ENCODE measurements at regions not wholly inside any gene's neighbourhood (a gene's known extent, or its start where the extent isn't known, plus 50 kb on each side); places are given as distances from the start of the nearest gene placed in this dataset.

DNA sequence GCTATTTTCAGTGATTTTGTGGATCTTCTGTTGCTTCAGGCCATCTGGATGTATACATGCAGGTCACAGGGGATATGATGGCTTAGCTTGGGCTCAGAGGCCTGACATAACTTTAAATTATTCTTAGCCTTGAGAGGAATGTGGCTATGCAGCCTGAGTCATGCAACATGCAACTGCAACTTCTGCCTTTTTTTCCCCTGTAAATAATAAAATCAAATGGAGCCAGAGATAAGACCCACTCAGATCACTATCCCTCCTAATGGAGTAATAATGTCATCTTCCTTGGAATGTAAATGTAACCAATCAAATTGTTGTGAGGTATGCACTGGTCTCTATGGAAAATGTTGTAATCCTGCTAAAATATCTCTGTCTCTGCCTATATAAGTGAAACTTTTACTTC, 54.9 kb downstream of the MAGEB17 start:
- DNase-seq (ENCODE audit: low read depth) = no peak

DNA sequence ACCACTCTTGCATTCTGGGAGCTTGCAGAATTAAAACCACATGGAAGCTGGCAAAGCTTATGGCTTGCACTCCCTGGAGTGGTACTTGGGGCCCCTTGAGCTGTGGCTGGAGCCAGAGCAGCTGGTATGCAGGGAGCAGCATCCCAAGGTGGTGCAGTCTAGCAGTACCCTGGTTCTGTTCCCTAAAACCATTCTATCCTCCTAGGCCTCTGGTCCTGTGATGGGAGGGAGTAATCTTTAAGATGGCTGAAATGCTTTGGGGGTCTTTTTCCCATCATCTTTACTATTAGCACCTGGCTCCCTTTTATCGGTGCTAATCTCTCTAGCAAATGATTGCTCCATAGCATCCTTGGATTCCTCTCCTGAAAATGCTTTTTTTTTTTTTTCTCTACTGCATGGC, 56.1 kb downstream of the MAGEB17 start:
- no peak for DNase-seq (ENCODE audit: low read depth)

DNA sequence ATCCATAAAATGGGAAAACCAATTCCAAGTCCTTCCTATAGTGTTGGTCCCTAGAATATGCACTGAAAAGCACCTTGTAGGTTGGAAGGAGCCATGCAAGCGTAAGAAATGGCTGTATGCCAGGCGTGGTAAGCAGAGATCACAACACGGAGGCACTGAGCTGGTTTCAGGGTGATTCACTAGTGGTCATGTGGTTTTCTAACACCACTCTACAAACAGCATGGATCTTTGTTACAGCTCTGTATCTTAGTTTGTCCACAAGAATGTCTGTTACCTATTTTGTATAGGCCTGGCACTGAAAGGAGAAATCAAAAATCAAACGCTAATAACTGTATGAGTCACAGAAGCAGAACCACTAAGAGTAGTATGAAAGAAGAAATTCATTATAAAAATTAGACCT, 71.9 kb downstream of the MAGEB17 start:
- no peak for DNase-seq (ENCODE audit: low read depth)

DNA sequence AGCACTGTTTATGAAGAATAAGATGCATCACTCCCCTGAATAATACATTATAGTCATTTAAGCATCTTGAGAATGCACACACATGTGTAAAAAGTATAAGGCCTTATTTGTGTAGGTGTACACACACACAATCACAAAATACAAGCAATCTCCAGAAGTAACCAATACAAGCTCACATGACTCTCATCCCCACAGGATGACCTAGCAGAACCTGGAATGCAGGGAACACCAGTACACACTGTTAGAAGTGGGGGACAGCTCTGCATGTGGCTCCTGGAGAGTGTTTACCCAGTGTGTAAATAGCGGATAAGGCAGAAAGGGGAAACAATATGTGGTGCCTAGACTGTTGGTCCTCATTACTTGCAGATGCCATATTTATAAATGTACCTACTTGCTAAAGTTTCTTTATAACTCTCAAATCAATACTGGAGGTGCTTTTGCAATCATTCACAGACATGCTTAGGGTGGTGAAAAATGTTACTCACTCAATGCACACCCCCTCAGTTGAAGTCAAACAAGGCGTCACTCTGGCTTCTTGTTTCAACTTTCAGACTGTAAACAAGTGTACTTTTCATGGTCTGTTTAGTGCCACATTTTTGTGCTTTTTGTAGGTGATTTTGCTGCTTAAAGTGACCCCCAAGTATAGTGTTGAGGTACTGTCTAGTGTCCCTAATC, 73.1 kb downstream of the MAGEB17 start:
- DNase-seq (ENCODE audit: low read depth) = no peak

DNA sequence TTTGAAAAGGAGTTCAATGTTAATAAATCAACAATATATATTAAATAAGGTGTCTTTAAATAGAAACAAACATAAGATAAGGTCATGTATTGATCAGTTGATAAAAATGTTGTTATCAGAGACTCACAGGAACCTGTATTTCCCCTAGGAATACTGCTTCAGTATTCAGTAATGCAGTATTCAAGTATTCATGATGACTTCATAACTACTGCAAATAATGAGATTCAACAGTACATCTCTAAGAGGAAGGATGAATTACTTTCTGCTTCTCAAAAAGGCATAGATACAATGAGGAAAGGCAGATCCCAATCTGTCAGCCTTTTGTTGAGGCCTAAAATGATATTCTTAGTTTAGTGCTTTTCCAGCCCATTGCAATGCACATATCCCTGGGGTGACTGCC, 73.7 kb downstream of the MAGEB17 start:
- no peak for DNase-seq (ENCODE audit: low read depth)

DNA sequence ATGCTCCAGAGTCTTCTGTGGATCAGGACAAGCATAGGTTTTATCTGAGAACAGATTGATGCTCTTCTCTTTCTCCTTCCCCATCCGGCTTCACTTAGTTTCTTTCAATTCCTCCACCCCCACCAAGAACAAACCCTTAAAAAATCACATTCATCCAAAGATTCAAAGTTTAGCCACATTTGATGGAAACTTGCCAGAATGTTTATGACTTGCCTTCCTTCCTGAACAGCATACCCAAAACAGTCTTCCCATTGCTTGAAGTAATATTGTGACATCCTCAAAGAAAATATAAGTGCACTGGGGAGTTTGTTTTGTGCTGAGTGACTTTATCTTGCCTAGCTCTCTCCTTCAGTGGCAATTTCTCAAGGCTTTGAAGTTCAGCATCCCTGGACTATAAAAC, 83.0 kb downstream of the MAGEB17 start:
- no peak for DNase-seq (ENCODE audit: low read depth)

DNA sequence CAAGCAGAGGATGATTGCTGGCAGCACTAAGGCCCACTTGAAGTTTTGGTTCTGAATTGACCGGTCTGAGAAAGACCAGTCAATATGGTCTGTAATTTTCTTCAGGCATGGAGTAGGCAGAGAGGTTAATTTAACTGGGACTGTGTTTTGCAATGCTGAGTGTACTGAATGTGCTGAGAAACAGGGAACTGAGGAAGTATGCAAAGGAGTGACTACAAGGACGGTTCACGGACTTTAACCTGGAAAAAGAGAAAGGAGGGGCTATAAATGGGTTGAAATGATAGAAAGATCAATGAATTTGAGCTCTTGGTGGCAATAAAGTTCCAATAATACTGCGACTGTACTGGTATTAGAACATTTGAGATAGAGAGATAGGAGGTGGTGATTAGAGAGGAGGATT, 84.5 kb downstream of the MAGEB17 start:
- no peak for DNase-seq (ENCODE audit: low read depth)

DNA sequence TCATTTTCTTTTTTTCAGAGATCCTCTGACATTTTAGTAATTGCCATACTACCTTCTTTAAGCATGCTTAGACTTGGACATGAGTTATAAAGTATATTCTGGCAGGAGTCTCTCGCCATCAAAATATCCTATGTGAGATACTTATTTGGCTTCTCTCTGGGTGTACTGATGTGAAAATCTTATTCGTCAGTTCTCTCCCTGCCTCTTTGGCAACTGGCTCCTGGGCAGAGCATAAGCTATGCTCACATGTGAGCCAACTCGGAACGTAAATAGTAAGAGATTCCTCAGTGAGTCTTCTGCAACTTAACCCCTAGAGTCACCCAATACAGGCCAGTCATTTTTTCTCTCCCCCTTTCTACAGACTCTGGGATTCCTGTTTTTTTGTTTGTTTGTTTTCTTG, 91.6 kb downstream of the MAGEB17 start:
- no peak for DNase-seq (ENCODE audit: low read depth)

DNA sequence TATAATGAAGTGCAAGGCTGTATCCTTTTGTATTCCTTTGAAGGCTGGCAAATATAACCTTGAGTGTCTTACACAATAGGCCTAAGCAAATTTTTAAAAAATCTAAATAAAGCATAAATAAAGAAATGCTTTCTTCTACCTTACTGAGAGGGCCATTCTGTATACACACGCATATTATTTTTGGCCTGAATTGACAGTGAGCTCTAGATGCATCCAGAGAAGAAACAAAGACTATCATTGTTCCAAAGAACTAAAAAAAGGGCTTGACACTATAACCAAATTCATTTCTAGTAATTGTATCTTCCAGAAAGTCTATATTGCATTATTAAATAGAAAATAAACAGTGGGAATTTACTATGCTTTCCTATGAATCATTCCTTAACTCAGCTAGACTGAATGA, 100.2 kb downstream of the MAGEB17 start:
- no peak for DNase-seq (ENCODE audit: low read depth)

DNA sequence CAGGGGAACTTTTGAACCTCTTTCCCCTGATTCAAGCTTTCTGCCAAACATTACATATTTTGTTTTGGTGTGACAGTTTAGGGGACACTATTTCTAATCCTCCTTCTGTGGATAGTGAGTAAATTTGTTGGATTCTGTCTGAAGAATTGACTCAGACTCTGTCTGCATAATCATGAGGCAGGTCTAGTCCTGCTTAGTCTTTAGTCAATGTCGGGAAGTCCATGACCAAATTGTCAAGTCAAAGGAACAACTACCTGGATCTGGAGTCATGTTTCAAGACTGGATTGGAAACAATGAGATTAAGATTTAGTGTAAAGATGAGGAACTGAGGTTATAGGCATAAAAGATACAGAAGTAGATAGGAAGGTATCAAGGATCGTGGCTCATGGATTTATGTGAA, 100.9 kb downstream of the MAGEB17 start:
- DNase-seq (ENCODE audit: low read depth) = no peak

DNA sequence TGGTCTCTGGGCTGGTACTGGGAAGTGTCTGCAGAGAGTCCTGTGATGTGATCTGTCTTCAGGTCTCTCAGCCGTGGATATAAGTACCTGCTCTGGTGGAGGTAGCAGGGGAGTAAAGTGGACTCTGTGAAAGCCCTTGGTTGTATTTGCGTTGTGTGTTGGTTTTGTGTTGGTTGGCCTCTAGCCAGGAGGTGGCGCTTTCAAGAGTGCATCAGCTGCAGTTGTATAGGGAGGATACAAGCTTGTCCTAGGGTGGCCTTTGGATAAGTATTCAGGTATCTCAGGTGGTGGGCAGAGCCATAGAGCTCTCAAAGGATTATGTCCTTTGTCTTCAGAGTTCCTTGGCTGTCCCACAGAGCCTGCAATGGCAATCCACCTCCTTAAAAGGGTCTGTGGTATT, 111.6 kb downstream of the MAGEB17 start:
- DNase-seq (ENCODE audit: low read depth) = no peak

DNA sequence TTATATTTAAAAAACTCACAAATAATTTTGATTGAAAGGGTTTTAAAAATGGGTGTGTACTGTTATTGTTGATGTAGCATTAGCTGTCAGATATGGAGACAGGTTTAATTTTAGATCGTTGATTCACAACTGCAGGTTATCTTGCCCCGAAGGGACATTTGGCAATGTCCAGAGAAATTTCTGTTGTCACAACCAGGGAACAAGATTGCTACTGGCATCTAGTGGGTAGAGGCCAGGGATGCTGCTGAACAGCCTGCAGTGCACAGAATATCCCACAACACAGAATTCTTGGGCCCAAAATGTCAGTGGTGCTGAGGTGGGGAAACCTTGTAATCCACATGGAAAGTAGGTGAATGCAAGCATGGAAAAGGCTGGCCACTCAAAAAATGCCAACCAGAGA, 114.9 kb downstream of the MAGEB17 start:
- no peak for DNase-seq (ENCODE audit: low read depth)

DNA sequence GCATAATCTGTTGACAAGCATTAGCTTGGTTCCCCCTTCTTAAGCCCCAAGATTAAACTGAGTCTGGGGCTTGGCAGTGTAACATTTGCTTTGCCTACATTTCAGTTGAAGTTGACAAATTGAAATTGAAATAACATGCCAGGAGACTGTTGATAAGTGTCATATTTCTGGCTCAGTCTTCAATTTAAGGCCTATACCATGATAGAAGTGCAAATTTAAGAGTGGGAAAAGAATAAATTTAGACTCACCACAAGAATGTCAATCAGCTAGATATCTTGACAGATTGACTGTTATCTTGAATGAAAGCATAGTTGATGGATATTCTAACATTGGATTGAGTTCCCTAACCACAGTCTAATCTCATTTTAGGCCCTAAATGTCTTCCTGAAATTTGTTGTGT, 117.6 kb downstream of the MAGEB17 start:
- no peak for DNase-seq (ENCODE audit: low read depth)

DNA sequence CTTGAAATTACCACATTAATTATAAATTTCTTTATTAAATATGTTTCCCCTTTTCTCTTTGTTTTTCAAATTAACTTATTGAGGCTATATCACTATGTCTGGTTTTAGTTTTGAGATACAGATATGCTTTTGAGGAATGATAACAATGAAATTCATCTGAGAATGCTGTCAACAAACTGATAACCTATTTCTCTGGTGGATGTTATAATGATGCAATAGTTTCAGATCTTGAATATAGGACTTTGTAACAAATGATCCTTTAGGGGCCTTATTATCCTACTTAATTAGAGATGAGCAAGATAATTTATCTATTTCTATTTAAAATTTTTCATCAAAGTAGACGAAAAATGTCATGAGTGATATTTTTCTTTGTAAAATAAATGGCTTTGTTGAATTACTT, 123.7 kb downstream of the MAGEB17 start:
- no peak for DNase-seq (ENCODE audit: low read depth)

DNA sequence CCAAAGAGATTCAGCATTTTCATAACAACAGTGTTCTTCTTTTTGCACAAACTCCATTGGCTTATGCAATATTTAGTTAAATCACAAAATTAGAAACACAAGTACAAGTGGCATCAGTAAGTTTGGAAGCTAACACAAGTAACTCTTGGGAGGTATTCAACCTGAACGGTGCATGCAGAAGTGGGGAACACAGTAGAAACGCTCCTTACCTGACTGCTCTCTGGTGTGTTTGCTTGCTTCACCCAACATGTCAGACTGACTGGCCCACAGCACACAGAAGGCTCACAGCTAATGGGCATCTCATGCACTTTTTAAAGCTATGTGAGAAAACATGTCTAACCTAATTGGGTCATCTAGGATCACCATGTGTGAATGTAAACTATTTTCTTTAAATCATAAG, 133.6 kb downstream of the MAGEB17 start:
- DNase-seq (ENCODE audit: low read depth) = no peak

DNA sequence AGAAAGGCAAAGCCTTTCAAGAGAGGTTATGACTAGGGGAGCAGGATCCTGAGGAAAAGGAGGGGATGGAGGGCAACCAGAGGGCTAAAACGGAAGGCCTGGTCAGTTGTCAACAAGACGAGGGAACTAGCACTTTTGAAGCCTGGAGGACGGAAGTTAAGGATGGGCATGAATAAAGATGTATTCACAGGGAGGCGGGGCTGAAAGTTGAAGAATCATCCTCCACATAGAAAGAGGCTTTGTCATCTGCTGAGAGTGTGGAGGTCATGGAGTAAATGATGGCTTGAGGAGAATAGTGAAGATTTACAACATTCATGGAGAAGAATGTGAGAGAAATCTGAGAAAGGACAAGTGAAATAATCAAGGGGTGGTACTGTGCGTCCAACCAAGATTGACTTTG, 137.5 kb downstream of the MAGEB17 start:
- DNase-seq (ENCODE audit: low read depth) = no peak

DNA sequence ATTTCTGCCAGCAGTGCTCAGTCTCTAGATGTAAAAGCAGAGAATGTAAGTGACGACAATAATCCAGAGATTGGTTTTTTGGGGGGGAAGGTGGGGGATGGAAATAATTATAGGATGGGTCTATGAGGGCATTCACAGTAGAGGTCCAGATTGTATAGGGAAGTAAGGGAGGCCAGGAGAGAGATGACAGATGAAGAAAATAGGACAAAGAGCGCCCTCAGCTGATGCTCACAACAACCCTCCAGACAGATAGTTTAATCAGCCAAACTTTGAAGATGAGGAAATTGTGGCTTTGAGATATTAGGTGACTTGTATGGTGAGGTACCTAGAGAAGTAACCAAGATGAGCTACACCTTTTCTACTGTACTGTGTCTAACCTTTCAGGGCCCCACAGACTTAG, 137.9 kb downstream of the MAGEB17 start:
- no peak for DNase-seq (ENCODE audit: low read depth)

DNA sequence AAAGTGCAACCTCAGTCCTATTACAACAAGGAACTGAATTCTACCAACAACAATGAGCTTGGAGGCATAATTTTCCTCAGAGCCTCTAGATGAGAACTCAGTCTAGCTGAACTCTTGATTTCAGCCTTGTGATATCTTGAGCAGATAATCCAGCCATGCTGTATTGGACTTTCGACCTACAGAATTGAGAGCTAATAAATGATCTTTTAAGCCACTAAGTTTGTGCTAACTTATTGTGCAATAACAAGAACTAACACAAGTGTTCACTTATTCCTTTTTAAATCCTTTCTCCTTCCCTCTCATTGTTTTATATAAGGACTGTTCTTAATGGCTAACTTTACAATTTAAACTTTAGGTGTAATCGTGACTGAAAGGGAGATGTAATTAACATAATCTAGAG, 140.7 kb downstream of the MAGEB17 start:
- no peak for DNase-seq (ENCODE audit: low read depth)

DNA sequence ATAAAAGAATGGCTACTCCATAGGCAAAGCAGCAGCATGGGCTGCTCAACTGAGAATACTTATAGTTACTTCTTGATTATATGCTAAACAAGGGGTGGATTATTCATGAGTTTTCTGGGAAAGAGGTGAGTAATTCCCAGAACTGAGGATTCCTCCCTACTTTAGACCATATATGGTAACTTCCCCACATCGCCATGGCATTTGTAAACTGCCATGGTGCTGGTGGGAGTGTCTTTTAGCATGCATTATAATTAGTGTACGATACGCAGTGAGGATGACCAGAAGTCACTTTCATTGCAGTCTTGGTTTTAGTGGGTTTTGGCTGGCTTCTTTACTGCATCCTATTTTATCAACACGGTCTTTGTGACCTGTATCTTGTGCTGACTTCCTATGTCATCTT, 141.5 kb downstream of the MAGEB17 start:
- DNase-seq (ENCODE audit: low read depth) = no peak

DNA sequence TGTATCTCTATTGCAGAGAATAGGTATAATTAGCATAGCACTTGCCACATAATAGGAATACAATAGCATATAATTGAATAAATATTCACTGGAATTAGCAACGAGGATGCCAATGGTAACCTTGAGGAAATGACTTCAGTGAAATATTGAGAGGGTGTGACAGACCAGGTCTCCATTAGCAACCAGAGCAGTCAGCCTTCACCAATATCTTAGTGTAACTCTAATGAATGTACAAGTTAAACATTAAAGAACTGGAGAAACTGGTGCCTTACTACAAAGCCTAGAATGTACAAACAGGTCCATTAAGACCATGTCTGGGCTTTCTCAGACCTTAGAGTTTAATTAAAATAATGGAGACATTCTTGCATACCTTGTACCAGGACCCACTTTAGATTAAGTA, 143.0 kb downstream of the MAGEB17 start:
- no peak for DNase-seq (ENCODE audit: low read depth)

DNA sequence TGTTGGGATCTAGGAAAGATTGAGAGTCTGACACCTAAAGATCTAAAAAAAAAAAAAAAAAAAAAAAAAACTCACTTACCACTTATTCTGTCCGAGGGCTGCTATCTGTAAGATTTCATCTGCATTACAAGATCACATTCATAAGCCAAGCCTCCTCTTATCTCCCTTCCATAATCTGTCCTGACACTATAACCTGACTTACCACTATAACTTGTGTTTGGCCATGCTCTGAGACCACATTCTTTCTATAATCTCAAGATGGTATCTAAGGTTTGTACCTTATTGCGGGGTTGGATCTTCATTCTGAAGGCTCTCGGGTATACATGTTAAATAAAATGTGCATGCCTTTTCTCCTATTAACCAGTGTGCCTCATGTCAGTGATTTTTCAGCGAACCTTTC, 144.4 kb downstream of the MAGEB17 start:
- no peak for DNase-seq (ENCODE audit: low read depth)

DNA sequence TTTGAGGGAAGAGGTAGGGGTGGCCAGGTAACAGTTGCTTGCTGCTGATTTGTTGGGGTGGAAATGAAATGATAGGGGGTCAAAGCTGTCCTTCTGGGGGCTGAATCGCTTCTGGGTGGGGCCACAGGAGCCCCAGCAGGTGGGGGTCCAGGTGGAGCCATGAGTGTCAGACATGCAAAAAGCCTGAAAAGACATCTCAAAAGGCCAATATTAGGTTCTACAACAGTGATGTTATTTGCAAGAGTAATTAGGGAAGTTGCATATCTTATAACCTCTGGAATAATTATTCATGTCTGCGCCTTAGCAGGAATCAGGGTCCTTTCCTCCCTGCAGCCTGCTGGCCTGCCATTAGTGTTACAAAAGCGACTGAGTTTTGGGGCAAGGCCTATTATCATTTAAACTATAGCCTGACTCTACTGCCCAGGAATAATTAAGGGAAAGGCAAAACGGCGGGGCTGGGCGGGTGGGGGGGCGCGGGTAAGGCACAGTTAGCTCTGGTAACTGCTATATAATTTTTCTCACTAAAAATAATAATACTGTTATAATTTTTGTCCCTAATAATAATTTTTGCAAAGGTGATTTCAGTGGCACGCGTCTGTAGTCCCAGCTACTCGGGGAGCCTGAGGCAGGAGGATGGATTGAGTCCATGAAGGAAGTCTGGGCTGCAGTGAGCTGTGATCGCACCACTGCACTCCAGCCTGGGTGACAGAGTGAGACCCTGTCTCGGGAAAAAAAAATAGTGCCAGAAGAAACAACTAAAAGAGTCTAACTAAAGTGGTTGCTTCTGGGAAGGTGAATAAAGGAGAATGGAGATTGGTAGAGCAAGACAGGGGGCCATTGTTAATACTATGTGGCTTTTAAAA, 145.7 kb downstream of the MAGEB17 start:
- DNase-seq (ENCODE audit: low read depth) = no peak

DNA sequence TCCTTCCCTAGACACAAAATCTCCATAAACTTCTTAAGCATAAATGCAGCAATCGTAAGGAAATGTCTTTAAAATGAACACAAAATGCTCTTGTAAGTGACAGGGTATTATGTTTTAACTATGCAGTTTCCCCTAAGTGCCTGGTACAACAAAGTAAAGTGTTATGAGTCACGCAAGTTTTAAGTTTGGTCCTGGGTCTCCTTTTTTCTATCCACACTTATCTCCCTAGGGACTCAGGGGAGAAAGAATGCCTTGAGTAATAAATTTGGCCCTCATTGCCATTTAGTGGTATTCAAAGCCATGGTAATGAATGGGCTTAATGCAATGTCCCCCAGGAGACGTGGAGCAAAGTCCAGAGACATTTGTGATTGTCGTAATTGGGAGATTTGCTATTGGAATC, 149.1 kb downstream of the MAGEB17 start:
- DNase-seq (ENCODE audit: low read depth) = no peak

DNA sequence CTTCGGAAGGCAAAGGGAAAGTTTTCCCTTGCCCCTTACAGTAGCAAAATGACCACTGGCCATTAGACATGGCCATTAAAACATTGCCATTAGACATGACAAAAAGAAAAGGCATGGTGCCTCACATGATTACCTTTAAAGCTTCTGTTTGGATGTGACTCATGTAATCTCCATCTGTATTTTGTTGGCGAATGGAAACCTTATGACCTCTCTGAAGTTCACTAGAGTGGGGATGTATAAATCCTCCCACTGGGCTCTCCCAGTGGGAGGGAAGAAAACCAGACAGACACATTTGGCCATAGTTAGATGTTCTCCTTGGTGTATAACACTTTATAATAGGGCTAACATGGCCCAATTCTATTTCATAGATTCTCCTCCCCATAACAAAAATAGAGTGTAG, 152.6 kb downstream of the MAGEB17 start:
- no peak for DNase-seq (ENCODE audit: low read depth)

Data from stimulated activated CD8-positive, alpha-beta memory T cell treated with anti-CD3 and anti-CD28 coated beads, Interleukin-15, amount 100 ng/mL, for 24 hours (primary cell).